ENCODE measurements at regions not wholly inside any gene's neighbourhood (a gene's known extent, or its start where the extent isn't known, plus 50 kb on each side); places are given as distances from the start of the nearest gene placed in this dataset.

GRCh38 chr5:67679184-67679841 lies 482.7 kb upstream of the CD180 start:
- H3K9me3 Mint-ChIP-seq, result peaks cover 2% of the 10 kb centered on the region
- peaks cover 6% of the 10 kb centered on the region for H3K4me1 Mint-ChIP-seq
- TF ChIP-seq, protein P1, sequence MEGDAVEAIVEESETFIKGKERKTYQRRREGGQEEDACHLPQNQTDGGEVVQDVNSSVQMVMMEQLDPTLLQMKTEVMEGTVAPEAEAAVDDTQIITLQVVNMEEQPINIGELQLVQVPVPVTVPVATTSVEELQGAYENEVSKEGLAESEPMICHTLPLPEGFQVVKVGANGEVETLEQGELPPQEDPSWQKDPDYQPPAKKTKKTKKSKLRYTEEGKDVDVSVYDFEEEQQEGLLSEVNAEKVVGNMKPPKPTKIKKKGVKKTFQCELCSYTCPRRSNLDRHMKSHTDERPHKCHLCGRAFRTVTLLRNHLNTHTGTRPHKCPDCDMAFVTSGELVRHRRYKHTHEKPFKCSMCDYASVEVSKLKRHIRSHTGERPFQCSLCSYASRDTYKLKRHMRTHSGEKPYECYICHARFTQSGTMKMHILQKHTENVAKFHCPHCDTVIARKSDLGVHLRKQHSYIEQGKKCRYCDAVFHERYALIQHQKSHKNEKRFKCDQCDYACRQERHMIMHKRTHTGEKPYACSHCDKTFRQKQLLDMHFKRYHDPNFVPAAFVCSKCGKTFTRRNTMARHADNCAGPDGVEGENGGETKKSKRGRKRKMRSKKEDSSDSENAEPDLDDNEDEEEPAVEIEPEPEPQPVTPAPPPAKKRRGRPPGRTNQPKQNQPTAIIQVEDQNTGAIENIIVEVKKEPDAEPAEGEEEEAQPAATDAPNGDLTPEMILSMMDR (IDR thresholded peaks at IDR 0.05; ENCODE audit: unreplicated experiment in 3 of 3), result no peak
- H3K4me3 Mint-ChIP-seq, result no peak overlapping the region
- no peaks in the 10 kb centered on the region for H3K27me3 Mint-ChIP-seq (ENCODE audit: low read depth)
- peaks cover 4% of the 10 kb centered on the region for H3K36me3 Mint-ChIP-seq (ENCODE audit: low read depth)
- no peak overlapping the region for H3K27ac Mint-ChIP-seq

DNA sequence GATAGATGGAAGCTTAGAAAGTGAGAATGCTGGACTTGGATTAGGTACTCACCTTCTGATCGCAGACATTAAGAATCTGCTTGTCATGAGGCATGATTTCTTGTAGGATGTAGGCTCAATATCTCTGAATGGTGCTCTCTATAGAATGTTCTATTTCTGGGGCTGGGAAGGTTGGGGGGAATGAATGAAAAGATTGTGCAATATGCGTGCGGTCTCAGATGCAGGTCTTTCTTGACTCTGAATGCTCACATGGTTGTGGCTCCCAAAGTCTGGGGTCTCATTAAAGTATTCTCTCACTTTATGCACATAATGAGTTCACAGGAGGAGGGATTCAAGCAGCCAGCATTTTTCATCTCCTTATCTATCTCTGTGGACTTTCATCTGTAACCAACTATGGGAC lies 482.0 kb upstream of the CD180 start:
- Mint-ChIP-seq H3K36me3 (ENCODE audit: low read depth) (peaks cover 3% of the 10 kb centered on the region), H3K27me3 (ENCODE audit: low read depth) (no peaks in the 10 kb centered on the region), H3K9me3 (peaks cover 2% of the 10 kb centered on the region), H3K4me1 (peaks cover 6% of the 10 kb centered on the region), H3K4me3 (no peak overlapping the region), H3K27ac (no peak overlapping the region)
- TF ChIP-seq, protein P1 (IDR thresholded peaks at IDR 0.05; ENCODE audit: unreplicated experiment in 3 of 3), result no peak

GRCh38 chr5:67677422-67677970 lies 480.9 kb upstream of the CD180 start:
- H3K36me3 Mint-ChIP-seq (ENCODE audit: low read depth), result no peaks in the 10 kb centered on the region
- peaks cover 2% of the 10 kb centered on the region for H3K9me3 Mint-ChIP-seq
- H3K27ac Mint-ChIP-seq, result no peak overlapping the region
- no peaks in the 10 kb centered on the region for H3K27me3 Mint-ChIP-seq (ENCODE audit: low read depth)
- peaks cover 6% of the 10 kb centered on the region for H3K4me1 Mint-ChIP-seq
- TF ChIP-seq, protein P1 (IDR thresholded peaks at IDR 0.05; ENCODE audit: unreplicated experiment in 3 of 3), result no peak
- H3K4me3 Mint-ChIP-seq, result no peak overlapping the region

DNA sequence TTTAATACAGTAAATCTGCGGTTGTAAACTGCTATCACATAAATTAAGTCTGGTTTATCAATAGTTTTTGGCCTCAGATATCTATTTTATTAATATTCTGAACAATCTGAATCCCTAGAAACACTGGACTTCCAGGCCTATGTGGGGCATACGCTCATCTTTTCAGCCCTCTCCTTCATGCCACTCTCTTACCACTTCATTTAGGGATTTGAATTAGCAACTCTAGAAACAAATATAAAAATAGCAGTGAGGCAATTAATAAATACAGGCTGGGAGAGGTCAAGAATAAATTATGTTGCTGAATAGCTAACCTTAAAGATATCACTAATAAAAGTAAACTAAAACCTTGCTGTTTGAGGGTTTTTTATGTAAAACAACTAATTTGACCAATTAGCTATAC lies 480.3 kb upstream of the CD180 start:
- Mint-ChIP-seq H3K36me3 (ENCODE audit: low read depth) (no peaks in the 10 kb centered on the region), H3K27ac (no peak overlapping the region), H3K27me3 (ENCODE audit: low read depth) (no peaks in the 10 kb centered on the region), H3K4me3 (no peak overlapping the region), H3K9me3 (peaks cover 2% of the 10 kb centered on the region), H3K4me1 (peaks cover 6% of the 10 kb centered on the region)
- TF ChIP-seq, protein P1 (IDR thresholded peaks at IDR 0.05; ENCODE audit: unreplicated experiment in 3 of 3), result no peak

GRCh38 chr5:67674159-67674655 lies 477.6 kb upstream of the CD180 start:
- H3K4me1 Mint-ChIP-seq, result peaks cover 6% of the 10 kb centered on the region
- TF ChIP-seq, protein P1 (IDR thresholded peaks at IDR 0.05; ENCODE audit: unreplicated experiment in 3 of 3), result no peak
- peaks cover 6% of the 10 kb centered on the region for H3K9me3 Mint-ChIP-seq
- H3K36me3 Mint-ChIP-seq (ENCODE audit: low read depth), result no peaks in the 10 kb centered on the region
- H3K4me3 Mint-ChIP-seq, result no peak overlapping the region
- H3K27ac Mint-ChIP-seq, result no peak overlapping the region
- no peaks in the 10 kb centered on the region for H3K27me3 Mint-ChIP-seq (ENCODE audit: low read depth)

GRCh38 chr5:67673618-67674017 lies 477.0 kb upstream of the CD180 start:
- H3K36me3 Mint-ChIP-seq (ENCODE audit: low read depth), result no peaks in the 10 kb centered on the region
- H3K27ac Mint-ChIP-seq, result no peak overlapping the region
- peaks cover 6% of the 10 kb centered on the region for H3K9me3 Mint-ChIP-seq
- H3K4me3 Mint-ChIP-seq, result no peak overlapping the region
- H3K27me3 Mint-ChIP-seq (ENCODE audit: low read depth), result no peaks in the 10 kb centered on the region
- peaks cover 6% of the 10 kb centered on the region for H3K4me1 Mint-ChIP-seq
- TF ChIP-seq, protein P1 (IDR thresholded peaks at IDR 0.05; ENCODE audit: unreplicated experiment in 3 of 3), result no peak

Measured in nephron (organoid).